ENCODE measurements at regions not wholly inside any gene's neighbourhood (a gene's known extent, or its start where the extent isn't known, plus 50 kb on each side); places are given as distances from the start of the nearest gene placed in this dataset.

GRCh38 chr19:42658076-42658475 is 63.4 kb upstream of the CEACAM8 start:
- TF ChIP-seq, protein P1, sequence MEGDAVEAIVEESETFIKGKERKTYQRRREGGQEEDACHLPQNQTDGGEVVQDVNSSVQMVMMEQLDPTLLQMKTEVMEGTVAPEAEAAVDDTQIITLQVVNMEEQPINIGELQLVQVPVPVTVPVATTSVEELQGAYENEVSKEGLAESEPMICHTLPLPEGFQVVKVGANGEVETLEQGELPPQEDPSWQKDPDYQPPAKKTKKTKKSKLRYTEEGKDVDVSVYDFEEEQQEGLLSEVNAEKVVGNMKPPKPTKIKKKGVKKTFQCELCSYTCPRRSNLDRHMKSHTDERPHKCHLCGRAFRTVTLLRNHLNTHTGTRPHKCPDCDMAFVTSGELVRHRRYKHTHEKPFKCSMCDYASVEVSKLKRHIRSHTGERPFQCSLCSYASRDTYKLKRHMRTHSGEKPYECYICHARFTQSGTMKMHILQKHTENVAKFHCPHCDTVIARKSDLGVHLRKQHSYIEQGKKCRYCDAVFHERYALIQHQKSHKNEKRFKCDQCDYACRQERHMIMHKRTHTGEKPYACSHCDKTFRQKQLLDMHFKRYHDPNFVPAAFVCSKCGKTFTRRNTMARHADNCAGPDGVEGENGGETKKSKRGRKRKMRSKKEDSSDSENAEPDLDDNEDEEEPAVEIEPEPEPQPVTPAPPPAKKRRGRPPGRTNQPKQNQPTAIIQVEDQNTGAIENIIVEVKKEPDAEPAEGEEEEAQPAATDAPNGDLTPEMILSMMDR (conservative IDR thresholded peaks at IDR 0.05 in 1 of 2, IDR thresholded peaks at IDR 0.05 in 1 of 2; ENCODE audit: extremely low read depth in 1 of 2, insufficient read depth in 1 of 2, low read depth in 1 of 2, low read length in 2 of 2), result no peak
- no peak for TF ChIP-seq EZH2 (IDR thresholded peaks at IDR 0.05; ENCODE audit: borderline replicate concordance, low read length)

All from mammary epithelial cell (primary cell).